OCI-LY3 (cell line): ENCODE measurements at regions not wholly inside any gene's neighbourhood (a gene's known extent, or its start where the extent isn't known, plus 50 kb on each side); places are given as distances from the start of the nearest gene placed in this dataset.

Experiments
- CTCF ChIP-seq: fragments of 200-600, 300-600 bp; sonication (generic); IDR thresholded peaks from 2 replicates; pipeline ENCODE4 v1.5.1; 2014; ENCODE audit warnings: antibody characterized with exemption, low read length, low read depth
- EZH2phosphoT487 ChIP-seq: fragments of 200-600 bp; shearing (Covaris generic); IDR thresholded peaks from 2 replicates; pipeline ENCODE4 v1.6.1; 2018; ENCODE audit warnings: antibody characterized with exemption, mixed run types, low read depth

DNA sequence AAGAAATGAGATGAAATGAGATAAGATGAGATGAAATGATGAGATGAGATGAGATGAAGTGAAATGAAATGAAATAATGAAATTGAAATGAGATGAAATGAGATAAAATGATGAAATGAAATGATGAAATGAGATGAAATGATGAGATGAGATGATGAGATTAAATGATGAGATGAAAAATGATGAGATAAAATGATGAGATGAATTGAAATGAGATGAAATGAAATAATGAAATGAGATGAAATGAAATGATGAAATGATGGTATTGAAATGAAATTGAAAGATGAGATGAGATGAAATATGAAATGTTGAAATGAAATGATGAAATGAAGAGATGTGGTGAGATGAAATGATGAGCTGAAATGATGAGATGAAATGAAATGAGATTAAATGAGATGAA lies 231.0 kb downstream of the GOLGA6L6 start:
- TF ChIP-seq CTCF (no peak), EZH2phosphoT487 (no peak)
